Keratinocyte (primary cell): ENCODE measurements at regions not wholly inside any gene's neighbourhood (a gene's known extent, or its start where the extent isn't known, plus 50 kb on each side); places are given as distances from the start of the nearest gene placed in this dataset.

Source experiments
- DNase-seq: peaks from one replicate; pipeline ENCODE4 v3.0.0-alpha.2; 2011; ENCODE audit warnings: low read depth, missing footprints, low spot score
- FAIRE-seq: peaks from 2 replicates; lab custom pipeline; 2011; peaks lifted over from hg19 to GRCh38; lab: Jason Lieb, UNC
- H2AFZ ChIP-seq: 2 replicates; pipeline ENCODE4 v1.6.0; 2012; ENCODE audit warnings: low read length, control low read depth, inconsistent platforms; ENCODE audit not compliant: control insufficient read depth
- H3K27ac ChIP-seq: 2 replicates; pipeline ENCODE4 v1.5.1; 2011; ENCODE audit warnings: low read length; ENCODE audit not compliant: control insufficient read depth, insufficient read depth
- H3K27me3 ChIP-seq: 3 replicates; pipeline ENCODE4 v1.6.0; 2011; ENCODE audit warnings: low read length; ENCODE audit not compliant: control insufficient read depth, insufficient read depth; ENCODE audit errors: extremely low read depth
- H3K36me3 ChIP-seq, 2 experiments: 2 replicates in 1 of 2; 3 replicates in 1 of 2; pipeline ENCODE4 v1.5.1; 2011; ENCODE audit warnings: low read length in 2 of 2, mild to moderate bottlenecking in 1 of 2; ENCODE audit not compliant: control insufficient read depth in 2 of 2, insufficient read depth in 2 of 2; ENCODE audit errors: extremely low read depth in 1 of 2
- H3K4me1 ChIP-seq: 3 replicates; pipeline ENCODE4 v1.5.1; 2011; ENCODE audit warnings: low read length; ENCODE audit not compliant: control insufficient read depth, insufficient read depth; ENCODE audit errors: extremely low read depth
- H3K4me2 ChIP-seq: 3 replicates; pipeline ENCODE4 v1.6.0; 2011; ENCODE audit warnings: low read depth, low read length; ENCODE audit not compliant: control insufficient read depth, insufficient read depth; ENCODE audit errors: extremely low read depth
- H3K4me3 ChIP-seq, 3 experiments: fragments of 200-600 bp in 1 of 3; sonication (generic) in 1 of 3; 2 replicates in 2 of 3; 3 replicates in 1 of 3; pipeline ENCODE4 v1.5.1; 2011 to 2016; ENCODE audit warnings: low read length in 3 of 3, mild to moderate bottlenecking in 3 of 3, control low read depth in 2 of 3, inconsistent platforms in 1 of 3, low read depth in 1 of 3, mixed read lengths in 1 of 3, mixed run types in 1 of 3, moderate library complexity in 1 of 3; ENCODE audit not compliant: control insufficient read depth in 2 of 3, insufficient read depth in 2 of 3; ENCODE audit errors: extremely low read depth in 1 of 3
- H3K79me2 ChIP-seq: 2 replicates; pipeline ENCODE4 v1.6.0; 2012; ENCODE audit warnings: low read length; ENCODE audit not compliant: control insufficient read depth, insufficient read depth
- H3K9ac ChIP-seq: 3 replicates; pipeline ENCODE4 v1.6.0; 2011; ENCODE audit warnings: low read length; ENCODE audit not compliant: control insufficient read depth, insufficient read depth; ENCODE audit errors: extremely low read depth
- H3K9me1 ChIP-seq: 3 replicates; pipeline ENCODE4 v1.6.0; 2011; ENCODE audit warnings: low read length; ENCODE audit not compliant: control insufficient read depth, insufficient read depth; ENCODE audit errors: extremely low read depth
- H3K9me3 ChIP-seq: 2 replicates; pipeline ENCODE4 v1.5.1; 2012; ENCODE audit warnings: low read depth, low read length; ENCODE audit not compliant: control insufficient read depth
- H4K20me1 ChIP-seq: 3 replicates; pipeline ENCODE4 v1.6.0; 2011; ENCODE audit warnings: low read length; ENCODE audit not compliant: control insufficient read depth, insufficient read depth; ENCODE audit errors: extremely low read depth
- EZH2 ChIP-seq: IDR thresholded peaks from one replicate; pipeline ENCODE4 v1.6.1; 2012; ENCODE audit warnings: inconsistent platforms, mild to moderate bottlenecking, low read length, moderate library complexity
- dilution Hi-C: fragments of 300-500 bp; cut with MboI; formaldehyde crosslinking; loops from one replicate; pipeline ENCODE4 v1.7.0; 2020; ENCODE audit warnings: low sequenced_read_pairs; ENCODE audit not compliant: extremely low pct_ligation_motif_present
- TF ChIP-seq, protein P1 (sequence below), 3 experiments: IDR thresholded peaks in 1 of 3; conservative IDR thresholded peaks in 1 of 3; optimal IDR thresholded peaks in 1 of 3; 2 replicates in 2 of 3; 3 replicates in 1 of 3; pipeline versions ENCODE3 to v1.5.1; 2011; ENCODE audit warnings: low read length in 3 of 3, mild to moderate bottlenecking in 3 of 3, moderate library complexity in 2 of 3, control low read depth in 1 of 3, inconsistent platforms in 1 of 3; ENCODE audit not compliant: insufficient read depth in 2 of 3; ENCODE audit errors: extremely low read depth in 1 of 3

DNA sequence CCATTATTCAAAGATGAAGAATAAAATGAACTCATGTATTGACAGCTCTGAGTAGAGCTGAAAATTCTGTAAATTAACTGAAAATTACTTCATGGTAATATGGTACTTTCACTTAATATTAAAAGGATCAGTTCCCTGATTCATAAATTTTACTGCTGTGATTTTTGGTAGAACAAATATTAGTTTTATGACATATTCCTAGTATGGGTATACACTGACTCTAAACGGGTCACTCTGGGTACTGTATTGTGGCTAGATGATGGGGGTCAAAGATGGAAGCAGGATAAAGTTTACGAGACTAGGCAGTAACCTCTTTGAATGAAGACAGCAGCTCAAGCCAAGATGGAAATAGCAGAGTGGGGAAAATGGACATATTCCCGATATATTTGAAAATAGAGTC is 135.5 kb downstream of the NUAK1 start:
- dilution Hi-C loops: no loop called here
- Histone ChIP-seq H3K9me1 (no peaks in the 10 kb centered on the region), H4K20me1 (no peaks in the 10 kb centered on the region), H2AFZ (no peak overlapping the region), H3K9ac (no peak overlapping the region), H3K36me3 (no peaks in the 10 kb centered on the region), H3K4me2 (no peak overlapping the region), H3K9me3 (no peaks in the 10 kb centered on the region), H3K27ac (no peak overlapping the region), H3K27me3 (no peaks in the 10 kb centered on the region), H3K4me1 (peaks cover 7% of the 10 kb centered on the region), H3K79me2 (no peaks in the 10 kb centered on the region), H3K4me3 (no peak overlapping the region)
- FAIRE-seq (no peak), DNase-seq (no peak)
- TF ChIP-seq, protein P1, sequence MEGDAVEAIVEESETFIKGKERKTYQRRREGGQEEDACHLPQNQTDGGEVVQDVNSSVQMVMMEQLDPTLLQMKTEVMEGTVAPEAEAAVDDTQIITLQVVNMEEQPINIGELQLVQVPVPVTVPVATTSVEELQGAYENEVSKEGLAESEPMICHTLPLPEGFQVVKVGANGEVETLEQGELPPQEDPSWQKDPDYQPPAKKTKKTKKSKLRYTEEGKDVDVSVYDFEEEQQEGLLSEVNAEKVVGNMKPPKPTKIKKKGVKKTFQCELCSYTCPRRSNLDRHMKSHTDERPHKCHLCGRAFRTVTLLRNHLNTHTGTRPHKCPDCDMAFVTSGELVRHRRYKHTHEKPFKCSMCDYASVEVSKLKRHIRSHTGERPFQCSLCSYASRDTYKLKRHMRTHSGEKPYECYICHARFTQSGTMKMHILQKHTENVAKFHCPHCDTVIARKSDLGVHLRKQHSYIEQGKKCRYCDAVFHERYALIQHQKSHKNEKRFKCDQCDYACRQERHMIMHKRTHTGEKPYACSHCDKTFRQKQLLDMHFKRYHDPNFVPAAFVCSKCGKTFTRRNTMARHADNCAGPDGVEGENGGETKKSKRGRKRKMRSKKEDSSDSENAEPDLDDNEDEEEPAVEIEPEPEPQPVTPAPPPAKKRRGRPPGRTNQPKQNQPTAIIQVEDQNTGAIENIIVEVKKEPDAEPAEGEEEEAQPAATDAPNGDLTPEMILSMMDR (optimal IDR thresholded peaks at IDR 0.05 in 1 of 3, IDR thresholded peaks at IDR 0.05 in 1 of 3, conservative IDR thresholded peaks at IDR 0.05 in 1 of 3; ENCODE audit: extremely low read depth in 1 of 3, insufficient read depth in 2 of 3, low read length in 3 of 3): no peak
- no peak for TF ChIP-seq EZH2

DNA sequence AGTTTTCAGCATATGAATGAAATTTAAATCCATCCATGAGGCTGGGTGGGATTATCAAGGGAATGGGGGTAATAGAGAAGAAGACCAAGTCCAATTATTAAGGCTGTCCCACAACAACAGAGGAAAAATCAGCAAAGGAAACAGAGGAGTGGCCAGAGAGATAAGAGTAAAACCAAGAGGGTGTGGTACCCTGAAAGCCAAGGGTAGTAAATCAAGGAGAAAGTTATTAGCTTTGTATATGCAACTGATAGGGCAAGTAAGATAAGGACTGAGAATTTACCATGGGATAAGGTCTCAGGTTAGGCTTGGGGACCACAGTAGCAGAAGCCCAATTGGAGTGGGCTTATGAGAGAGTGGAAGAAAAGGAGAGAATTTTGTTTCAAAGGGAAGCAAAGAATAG is 134.5 kb downstream of the NUAK1 start:
- H3K27ac ChIP-seq: no peak overlapping the region
- FAIRE-seq: no peak
- dilution Hi-C loops: no loop called here
- no peaks in the 10 kb centered on the region for H3K27me3 ChIP-seq
- no peak for DNase-seq
- H4K20me1 ChIP-seq: no peaks in the 10 kb centered on the region
- H3K9me3 ChIP-seq: no peaks in the 10 kb centered on the region
- H2AFZ ChIP-seq: no peak overlapping the region
- H3K79me2 ChIP-seq: no peaks in the 10 kb centered on the region
- H3K9ac ChIP-seq: no peak overlapping the region
- peaks cover 7% of the 10 kb centered on the region for H3K4me1 ChIP-seq
- no peak overlapping the region for H3K4me2 ChIP-seq
- TF ChIP-seq, protein P1 (optimal IDR thresholded peaks at IDR 0.05 in 1 of 3, IDR thresholded peaks at IDR 0.05 in 1 of 3, conservative IDR thresholded peaks at IDR 0.05 in 1 of 3; ENCODE audit: extremely low read depth in 1 of 3, insufficient read depth in 2 of 3, low read length in 3 of 3): no peak
- TF ChIP-seq EZH2: no peak
- H3K4me3 ChIP-seq: no peak overlapping the region
- H3K36me3 ChIP-seq: no peaks in the 10 kb centered on the region
- no peaks in the 10 kb centered on the region for H3K9me1 ChIP-seq
